ENCODE measurements at regions not wholly inside any gene's neighbourhood (a gene's known extent, or its start where the extent isn't known, plus 50 kb on each side); places are given as distances from the start of the nearest gene placed in this dataset.

DNA sequence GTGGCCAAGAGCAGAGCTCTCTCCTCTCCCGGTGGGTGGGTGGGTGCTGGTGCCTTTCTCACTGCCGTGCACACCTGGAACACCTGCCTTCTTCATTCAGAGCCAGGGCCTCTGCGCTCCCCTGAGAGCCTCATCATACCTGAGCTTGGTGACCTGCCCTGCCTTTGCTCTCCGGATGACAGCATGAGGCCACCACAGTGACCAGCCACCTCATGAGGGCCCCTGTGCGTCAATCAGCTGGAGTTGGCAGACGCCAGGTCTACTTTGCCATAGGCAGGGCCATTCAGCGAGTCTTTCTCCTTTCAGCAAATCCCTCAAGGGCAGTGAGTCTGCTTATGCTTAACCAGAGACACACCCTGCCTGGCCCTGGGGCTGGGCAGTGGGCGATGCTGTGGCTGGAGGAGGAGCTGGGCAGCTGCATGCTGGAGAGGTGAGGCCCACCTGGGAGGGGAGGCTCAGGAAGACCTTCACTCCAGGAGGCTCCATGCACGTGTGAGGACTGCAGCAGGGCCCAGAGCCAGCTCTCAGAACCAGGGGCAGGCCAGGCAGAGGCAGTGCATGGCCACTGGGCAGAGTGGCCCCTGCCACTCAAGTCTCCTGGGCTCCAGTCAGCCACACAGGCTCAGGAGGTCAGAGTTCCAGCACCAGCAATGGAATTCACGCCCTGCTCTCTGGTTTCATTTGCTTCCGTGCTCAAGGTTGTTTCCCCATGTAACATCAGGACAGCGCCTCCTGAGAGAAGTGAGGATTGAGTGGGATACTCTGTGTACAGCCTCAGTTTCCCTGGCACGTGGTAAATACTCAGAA is 417.5 kb upstream of the MYT1L start:
- Histone ChIP-seq H3K9ac (no peak overlapping the region), H3K27ac (no peak overlapping the region), H3F3A (ENCODE audit: low read depth) (no peaks in the 10 kb centered on the region), H3K4me3 (no peak overlapping the region), H3K79me2 (ENCODE audit: low read depth) (no peaks in the 10 kb centered on the region), H3K4me2 (no peak overlapping the region), H4K20me1 (ENCODE audit: low read depth) (no peaks in the 10 kb centered on the region), H3K4me1 (no peaks in the 10 kb centered on the region), H3K36me3 (no peaks in the 10 kb centered on the region), H3K9me3 (ENCODE audit: low read depth) (no peaks in the 10 kb centered on the region), H3K27me3 (no peaks in the 10 kb centered on the region), H2AFZ (replicated peaks) (no peak overlapping the region)
- H3K9me3 Mint-ChIP-seq: peaks cover 14% of the 10 kb centered on the region
- no peak overlapping the region for H3K4me3 Mint-ChIP-seq
- no peak for DNase-seq (ENCODE audit: low spot score)
- no peak overlapping the region for H3K27ac Mint-ChIP-seq
- H3K4me1 Mint-ChIP-seq: peaks cover 7% of the 10 kb centered on the region
- H3K36me3 Mint-ChIP-seq: peaks cover 2% of the 10 kb centered on the region
- peaks cover 6% of the 10 kb centered on the region for H3K27me3 Mint-ChIP-seq (ENCODE audit: insufficient read depth, low read depth)
- TF ChIP-seq EZH2 (IDR thresholded peaks at IDR 0.05): no peak

DNA sequence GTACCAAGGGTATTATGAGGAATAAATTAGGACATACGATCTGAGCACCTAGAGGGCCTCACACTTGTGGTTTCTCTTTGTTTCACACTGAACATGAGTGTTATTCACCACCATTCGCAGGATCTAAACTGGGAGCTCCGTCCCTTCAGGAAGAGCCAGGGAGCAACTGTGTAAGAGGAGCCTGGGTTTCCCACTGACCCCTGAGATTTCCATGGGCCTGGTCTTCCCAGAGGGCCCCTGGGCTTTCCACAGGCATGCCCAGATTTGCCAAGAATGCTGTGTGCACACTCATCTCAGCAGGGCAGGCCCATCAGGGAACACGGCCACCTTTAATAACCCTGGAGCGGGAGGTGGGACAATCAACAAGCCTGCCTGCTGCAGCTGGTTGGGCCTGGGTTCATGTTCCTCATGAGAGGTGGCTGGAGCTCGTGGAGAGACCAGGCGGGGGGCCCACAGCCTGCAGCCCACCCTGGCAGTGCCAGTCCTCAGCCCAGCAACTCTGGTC is 416.8 kb upstream of the MYT1L start:
- H3K27me3 ChIP-seq: no peaks in the 10 kb centered on the region
- no peak overlapping the region for H3K27ac Mint-ChIP-seq
- H3K4me3 ChIP-seq: no peak overlapping the region
- no peak overlapping the region for H3K4me2 ChIP-seq
- H3K4me3 Mint-ChIP-seq: no peak overlapping the region
- TF ChIP-seq EZH2phosphoT487 (IDR thresholded peaks at IDR 0.05) (no peak), EZH2 (IDR thresholded peaks at IDR 0.05) (no peak)
- TF ChIP-seq, protein P1, sequence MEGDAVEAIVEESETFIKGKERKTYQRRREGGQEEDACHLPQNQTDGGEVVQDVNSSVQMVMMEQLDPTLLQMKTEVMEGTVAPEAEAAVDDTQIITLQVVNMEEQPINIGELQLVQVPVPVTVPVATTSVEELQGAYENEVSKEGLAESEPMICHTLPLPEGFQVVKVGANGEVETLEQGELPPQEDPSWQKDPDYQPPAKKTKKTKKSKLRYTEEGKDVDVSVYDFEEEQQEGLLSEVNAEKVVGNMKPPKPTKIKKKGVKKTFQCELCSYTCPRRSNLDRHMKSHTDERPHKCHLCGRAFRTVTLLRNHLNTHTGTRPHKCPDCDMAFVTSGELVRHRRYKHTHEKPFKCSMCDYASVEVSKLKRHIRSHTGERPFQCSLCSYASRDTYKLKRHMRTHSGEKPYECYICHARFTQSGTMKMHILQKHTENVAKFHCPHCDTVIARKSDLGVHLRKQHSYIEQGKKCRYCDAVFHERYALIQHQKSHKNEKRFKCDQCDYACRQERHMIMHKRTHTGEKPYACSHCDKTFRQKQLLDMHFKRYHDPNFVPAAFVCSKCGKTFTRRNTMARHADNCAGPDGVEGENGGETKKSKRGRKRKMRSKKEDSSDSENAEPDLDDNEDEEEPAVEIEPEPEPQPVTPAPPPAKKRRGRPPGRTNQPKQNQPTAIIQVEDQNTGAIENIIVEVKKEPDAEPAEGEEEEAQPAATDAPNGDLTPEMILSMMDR (IDR thresholded peaks at IDR 0.05): no peak
- H3K4me1 Mint-ChIP-seq: peaks cover 12% of the 10 kb centered on the region
- H3K9ac ChIP-seq: no peak overlapping the region
- H3K4me1 ChIP-seq: peaks cover 5% of the 10 kb centered on the region
- DNase-seq (ENCODE audit: low spot score): no peak
- peaks cover 6% of the 10 kb centered on the region for H3K27me3 Mint-ChIP-seq (ENCODE audit: insufficient read depth, low read depth)
- H3K9me3 Mint-ChIP-seq: peaks cover 8% of the 10 kb centered on the region
- H3K27ac ChIP-seq: no peak overlapping the region
- H3K79me2 ChIP-seq (ENCODE audit: low read depth): no peaks in the 10 kb centered on the region
- H3F3A ChIP-seq (ENCODE audit: low read depth): no peaks in the 10 kb centered on the region
- H3K9me3 ChIP-seq (ENCODE audit: low read depth): no peaks in the 10 kb centered on the region
- no peaks in the 10 kb centered on the region for H3K36me3 Mint-ChIP-seq
- no peak overlapping the region for H2AFZ ChIP-seq (replicated peaks)
- H4K20me1 ChIP-seq (ENCODE audit: low read depth): no peaks in the 10 kb centered on the region
- no peaks in the 10 kb centered on the region for H3K36me3 ChIP-seq

DNA sequence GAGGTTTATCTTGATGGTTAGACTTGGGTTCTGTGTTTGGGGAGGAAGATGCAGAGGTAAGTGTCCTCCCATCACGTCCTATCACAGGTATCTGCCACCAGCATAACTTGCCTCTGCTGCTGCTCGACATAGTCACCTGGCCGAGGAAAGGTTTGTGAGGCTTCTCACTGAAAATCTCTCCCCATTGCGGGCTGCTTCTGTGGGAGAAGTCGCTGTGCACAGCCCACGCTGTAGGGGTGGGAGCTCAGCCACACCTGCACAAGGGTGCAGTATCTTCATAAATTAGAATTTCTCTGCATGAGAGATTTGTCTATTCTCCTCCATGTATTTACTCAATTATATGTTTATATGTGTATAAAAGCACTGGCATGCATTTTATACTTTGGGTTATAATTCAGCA is 415.7 kb upstream of the MYT1L start:
- Histone ChIP-seq H3K79me2 (ENCODE audit: low read depth) (no peaks in the 10 kb centered on the region), H3K36me3 (no peaks in the 10 kb centered on the region), H3K4me2 (no peak overlapping the region), H2AFZ (replicated peaks) (no peak overlapping the region), H3K4me1 (peaks cover 12% of the 10 kb centered on the region), H3K27me3 (no peaks in the 10 kb centered on the region), H3K9me3 (ENCODE audit: low read depth) (no peaks in the 10 kb centered on the region), H3K4me3 (no peak overlapping the region), H3F3A (ENCODE audit: low read depth) (no peaks in the 10 kb centered on the region), H3K27ac (no peak overlapping the region), H4K20me1 (ENCODE audit: low read depth) (no peaks in the 10 kb centered on the region), H3K9ac (no peak overlapping the region)
- no peak overlapping the region for H3K27ac Mint-ChIP-seq
- no peak for DNase-seq (ENCODE audit: low spot score)
- peaks cover 19% of the 10 kb centered on the region for H3K4me1 Mint-ChIP-seq
- peaks cover 6% of the 10 kb centered on the region for H3K27me3 Mint-ChIP-seq (ENCODE audit: insufficient read depth, low read depth)
- peaks cover 5% of the 10 kb centered on the region for H3K9me3 Mint-ChIP-seq
- no peak overlapping the region for H3K4me3 Mint-ChIP-seq
- no peak for TF ChIP-seq EZH2 (IDR thresholded peaks at IDR 0.05)
- H3K36me3 Mint-ChIP-seq: no peaks in the 10 kb centered on the region

DNA sequence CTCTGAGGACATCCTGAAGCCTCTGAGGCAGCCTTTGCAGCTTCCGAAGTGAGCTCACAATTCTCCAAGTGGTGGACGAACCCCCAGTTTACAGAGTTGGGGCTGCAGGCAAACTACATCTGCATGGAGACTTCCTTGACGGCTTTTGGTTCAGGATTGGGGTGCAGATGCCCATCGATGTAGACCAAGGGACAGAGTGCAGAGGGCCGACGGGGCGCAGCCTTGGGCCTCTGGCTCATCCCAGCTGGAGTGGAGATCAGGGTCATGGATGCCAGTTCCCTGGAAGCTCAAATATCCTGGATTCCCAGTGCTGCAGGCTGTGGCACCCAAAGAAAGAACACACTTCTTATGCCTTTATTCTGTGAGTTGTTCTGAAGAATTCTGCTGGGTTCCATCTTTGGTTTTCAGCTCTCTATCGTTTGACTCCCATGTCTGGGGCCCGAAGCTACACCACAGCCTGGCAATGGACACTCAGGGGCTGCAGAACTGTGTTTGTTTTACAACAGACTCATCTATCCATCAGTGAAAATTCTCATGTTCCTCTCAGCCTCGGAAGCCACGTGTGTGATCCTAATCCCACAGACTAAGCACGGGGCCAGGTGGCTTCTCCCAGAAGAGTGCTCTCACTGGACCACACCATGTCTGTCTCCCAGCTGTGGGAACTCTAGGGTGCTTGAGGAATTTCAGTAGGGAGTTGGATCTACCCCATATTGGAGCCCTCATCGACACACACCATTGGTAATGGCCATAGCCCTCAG is 414.1 kb upstream of the MYT1L start:
- TF ChIP-seq, protein P1 (IDR thresholded peaks at IDR 0.05): no peak
- no peak for TF ChIP-seq EZH2phosphoT487 (IDR thresholded peaks at IDR 0.05)
- no peak for TF ChIP-seq EZH2 (IDR thresholded peaks at IDR 0.05)
- no peak overlapping the region for H2AFZ ChIP-seq (replicated peaks)
- Mint-ChIP-seq H3K27me3 (ENCODE audit: insufficient read depth, low read depth) (peaks cover 5% of the 10 kb centered on the region), H3K9me3 (no peaks in the 10 kb centered on the region), H3K36me3 (no peaks in the 10 kb centered on the region), H3K27ac (no peak overlapping the region), H3K4me1 (peaks cover 19% of the 10 kb centered on the region), H3K4me3 (no peak overlapping the region)
- H3K9me3 ChIP-seq (ENCODE audit: low read depth): no peaks in the 10 kb centered on the region
- H3K27me3 ChIP-seq: no peaks in the 10 kb centered on the region
- H3K9ac ChIP-seq: no peak overlapping the region
- no peak overlapping the region for H3K4me2 ChIP-seq
- H3K79me2 ChIP-seq (ENCODE audit: low read depth): no peaks in the 10 kb centered on the region
- H3F3A ChIP-seq (ENCODE audit: low read depth): no peaks in the 10 kb centered on the region
- H3K4me1 ChIP-seq: peaks cover 12% of the 10 kb centered on the region
- no peak overlapping the region for H3K4me3 ChIP-seq
- no peak for DNase-seq (ENCODE audit: low spot score)
- no peaks in the 10 kb centered on the region for H3K36me3 ChIP-seq
- no peak overlapping the region for H3K27ac ChIP-seq
- no peaks in the 10 kb centered on the region for H4K20me1 ChIP-seq (ENCODE audit: low read depth)
